Prostate gland (tissue), 2 donors: ENCODE measurements at regions not wholly inside any gene's neighbourhood (a gene's known extent, or its start where the extent isn't known, plus 50 kb on each side); places are given as distances from the start of the nearest gene placed in this dataset.

Experiments
- CTCF ChIP-seq, 4 experiments: fragments of 200-600 bp in 2 of 4; fragments of 450-650 bp in 2 of 4; sonication (generic) in 2 of 4; IDR thresholded peaks; 1 replicate in 3 of 4; 2 replicates in 1 of 4; pipeline ENCODE4 v1.5.1; 2016 to 2019; ENCODE audit warnings: antibody characterized with exemption in 4 of 4, mild to moderate bottlenecking in 2 of 4, moderate library complexity in 2 of 4
- POLR2A ChIP-seq: fragments of 450-650 bp; IDR thresholded peaks from one replicate; pipeline ENCODE4 v1.6.1; 2016; ENCODE audit warnings: antibody characterized with exemption, mild to moderate bottlenecking
- POLR2AphosphoS5 ChIP-seq: sonication (generic); formaldehyde crosslinking; IDR thresholded peaks from one replicate; pipeline ENCODE4 v1.6.1; 2017; ENCODE audit warnings: antibody characterized with exemption

- TF ChIP-seq POLR2AphosphoS5 (no peak), POLR2A (no peak), CTCF (IDR thresholded peaks at IDR 0.05) (no peak)
Measured at GRCh38 chr7:145331076-145331475, 495.2 kb upstream of the TPK1 start.
